ENCODE measurements at regions not wholly inside any gene's neighbourhood (a gene's known extent, or its start where the extent isn't known, plus 50 kb on each side); places are given as distances from the start of the nearest gene placed in this dataset.
A peak's percentile ranks its signal among the peaks of the same experiment; 100 is the strongest.

DNA sequence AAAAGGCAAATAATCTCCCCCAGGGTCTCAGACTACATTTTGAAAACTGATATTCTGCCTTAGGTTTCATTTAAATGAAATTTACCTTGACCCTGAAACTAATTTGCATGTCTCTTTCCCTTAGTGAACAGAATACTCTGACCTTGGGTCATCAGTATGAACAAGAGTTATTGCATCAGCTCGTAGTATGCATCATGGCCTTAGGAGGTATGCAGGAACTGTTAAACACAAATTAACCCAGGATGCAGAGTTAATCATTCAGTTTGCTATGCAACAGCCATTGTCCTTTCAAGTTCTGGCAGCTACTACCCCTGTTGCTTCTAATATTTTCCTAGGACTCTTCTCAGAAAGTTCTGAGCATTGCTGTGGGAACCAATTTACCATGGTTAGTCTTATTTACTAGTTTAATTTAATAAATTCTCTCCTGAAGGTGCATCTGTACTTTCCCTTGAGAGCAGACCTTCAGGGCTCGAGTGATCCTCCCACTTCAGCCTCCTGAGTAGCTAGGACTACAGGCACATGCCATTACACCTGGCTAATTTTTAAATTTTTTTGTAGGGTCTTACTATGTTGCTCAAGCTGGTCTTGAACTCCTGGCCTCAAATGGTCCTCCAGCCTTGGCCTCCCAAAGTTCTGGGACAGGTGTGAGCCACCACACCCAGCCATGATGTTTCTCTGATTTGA, 126.7 kb downstream of the TTC6 start:
- H3K4me3 ChIP-seq (ENCODE audit: low read depth, low read length) = no peak overlapping the region
- no peaks in the 10 kb centered on the region for H3K36me3 ChIP-seq (ENCODE audit: control insufficient read depth, insufficient read depth, low read length)
- TF ChIP-seq, protein P1, sequence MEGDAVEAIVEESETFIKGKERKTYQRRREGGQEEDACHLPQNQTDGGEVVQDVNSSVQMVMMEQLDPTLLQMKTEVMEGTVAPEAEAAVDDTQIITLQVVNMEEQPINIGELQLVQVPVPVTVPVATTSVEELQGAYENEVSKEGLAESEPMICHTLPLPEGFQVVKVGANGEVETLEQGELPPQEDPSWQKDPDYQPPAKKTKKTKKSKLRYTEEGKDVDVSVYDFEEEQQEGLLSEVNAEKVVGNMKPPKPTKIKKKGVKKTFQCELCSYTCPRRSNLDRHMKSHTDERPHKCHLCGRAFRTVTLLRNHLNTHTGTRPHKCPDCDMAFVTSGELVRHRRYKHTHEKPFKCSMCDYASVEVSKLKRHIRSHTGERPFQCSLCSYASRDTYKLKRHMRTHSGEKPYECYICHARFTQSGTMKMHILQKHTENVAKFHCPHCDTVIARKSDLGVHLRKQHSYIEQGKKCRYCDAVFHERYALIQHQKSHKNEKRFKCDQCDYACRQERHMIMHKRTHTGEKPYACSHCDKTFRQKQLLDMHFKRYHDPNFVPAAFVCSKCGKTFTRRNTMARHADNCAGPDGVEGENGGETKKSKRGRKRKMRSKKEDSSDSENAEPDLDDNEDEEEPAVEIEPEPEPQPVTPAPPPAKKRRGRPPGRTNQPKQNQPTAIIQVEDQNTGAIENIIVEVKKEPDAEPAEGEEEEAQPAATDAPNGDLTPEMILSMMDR (IDR thresholded peaks at IDR 0.05; ENCODE audit: insufficient read depth, low read length, poor library complexity, severe bottlenecking) = no peak
- peak; percentile 73 for DNase-seq (ENCODE audit: low read depth)
- H3K27me3 ChIP-seq (ENCODE audit: control insufficient read depth, insufficient read depth, low read length) = no peaks in the 10 kb centered on the region

DNA sequence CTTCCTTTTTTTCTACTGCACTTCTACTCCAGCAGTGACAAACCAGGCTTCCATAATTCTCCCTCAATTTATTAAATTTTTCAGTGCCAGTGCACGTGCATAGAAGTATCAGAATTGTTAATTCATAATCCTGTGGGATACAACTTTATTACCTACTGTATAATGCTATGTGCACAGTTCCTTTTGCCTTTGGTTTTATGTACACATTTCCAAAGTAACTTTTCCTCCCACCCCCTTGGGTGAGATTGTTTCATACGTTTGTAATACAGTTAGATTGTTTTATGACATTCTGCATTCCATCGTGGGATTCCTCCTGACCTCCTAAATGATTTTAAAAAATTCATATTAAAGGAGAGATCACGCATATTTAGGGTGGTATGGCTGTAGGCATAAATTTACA, 128.1 kb downstream of the TTC6 start:
- H3K36me3 ChIP-seq (ENCODE audit: control insufficient read depth, insufficient read depth, low read length) = no peaks in the 10 kb centered on the region
- H3K27me3 ChIP-seq (ENCODE audit: control insufficient read depth, insufficient read depth, low read length) = no peaks in the 10 kb centered on the region
- TF ChIP-seq, protein P1 (IDR thresholded peaks at IDR 0.05; ENCODE audit: insufficient read depth, low read length, poor library complexity, severe bottlenecking) = no peak
- no peak for DNase-seq (ENCODE audit: low read depth)
- H3K4me3 ChIP-seq (ENCODE audit: low read depth, low read length) = no peak overlapping the region

DNA sequence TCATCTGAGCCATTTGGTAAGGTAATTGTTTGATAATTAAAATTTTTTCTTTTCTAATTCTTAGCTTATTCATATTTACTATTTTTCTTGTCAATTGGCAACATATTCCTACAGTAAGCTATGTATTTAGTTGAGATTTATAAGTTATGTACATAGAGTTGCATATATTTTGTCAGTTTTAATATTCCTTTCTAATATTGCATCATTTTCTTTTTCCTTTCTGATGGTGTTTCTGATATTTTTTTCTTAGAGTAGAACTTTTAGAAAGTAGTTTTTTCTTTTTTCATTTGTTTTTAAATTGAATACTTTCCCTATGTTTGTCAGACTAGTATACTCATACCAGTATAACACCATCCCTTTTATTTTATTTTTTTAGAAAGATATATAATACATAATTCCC, 131.3 kb downstream of the TTC6 start:
- Histone ChIP-seq H3K36me3 (ENCODE audit: control insufficient read depth, insufficient read depth, low read length) (no peaks in the 10 kb centered on the region), H3K27me3 (ENCODE audit: control insufficient read depth, insufficient read depth, low read length) (no peaks in the 10 kb centered on the region), H3K4me3 (ENCODE audit: low read depth, low read length) (no peak overlapping the region)
- no peak for DNase-seq (ENCODE audit: low read depth)
- TF ChIP-seq, protein P1 (IDR thresholded peaks at IDR 0.05; ENCODE audit: insufficient read depth, low read length, poor library complexity, severe bottlenecking) = no peak

DNA sequence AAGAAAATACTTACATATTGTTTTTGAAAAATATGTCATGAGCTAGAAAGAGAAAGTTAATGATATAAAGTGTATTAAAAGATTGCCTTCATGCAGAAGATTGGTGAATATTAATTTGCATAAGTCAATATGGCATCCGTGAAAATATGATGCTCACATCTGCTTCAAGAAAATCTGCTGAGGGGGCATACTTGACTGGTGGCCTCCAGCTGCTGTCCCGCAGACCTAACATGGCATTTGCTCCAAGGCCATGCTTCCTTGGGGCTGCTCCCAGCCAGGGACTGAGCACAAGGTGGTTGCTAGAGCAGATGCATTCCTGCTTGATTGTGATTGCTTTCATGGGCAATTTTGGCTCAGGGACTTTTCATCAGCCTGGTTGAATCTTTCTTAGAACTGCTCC, 133.8 kb downstream of the TTC6 start:
- H3K4me3 ChIP-seq (ENCODE audit: low read depth, low read length) = no peak overlapping the region
- DNase-seq (ENCODE audit: low read depth) = no peak
- TF ChIP-seq, protein P1 (IDR thresholded peaks at IDR 0.05; ENCODE audit: insufficient read depth, low read length, poor library complexity, severe bottlenecking) = no peak
- H3K27me3 ChIP-seq (ENCODE audit: control insufficient read depth, insufficient read depth, low read length) = no peaks in the 10 kb centered on the region
- H3K36me3 ChIP-seq (ENCODE audit: control insufficient read depth, insufficient read depth, low read length) = no peaks in the 10 kb centered on the region

DNA sequence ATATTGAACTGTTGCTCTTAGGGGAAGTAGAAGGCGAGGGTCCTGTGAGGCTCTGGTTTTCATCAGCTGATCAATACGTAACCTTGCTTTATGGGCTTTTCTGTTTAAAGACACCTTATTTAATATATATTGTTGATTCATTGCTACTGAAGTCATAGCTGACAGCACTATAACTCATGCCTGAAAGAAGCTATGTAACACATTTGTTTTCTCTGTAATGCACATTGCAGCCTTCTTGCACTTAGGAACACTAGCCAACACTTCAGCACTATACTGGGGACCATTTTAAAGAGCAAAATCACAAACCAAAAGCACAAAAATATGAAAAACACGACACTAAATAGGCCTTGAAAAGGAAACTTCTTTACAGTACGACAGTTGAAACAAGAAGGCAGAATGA, 135.7 kb downstream of the TTC6 start:
- Histone ChIP-seq H3K36me3 (ENCODE audit: control insufficient read depth, insufficient read depth, low read length) (no peaks in the 10 kb centered on the region), H3K27me3 (ENCODE audit: control insufficient read depth, insufficient read depth, low read length) (no peaks in the 10 kb centered on the region), H3K4me3 (ENCODE audit: low read depth, low read length) (no peak overlapping the region)
- DNase-seq (ENCODE audit: low read depth) = no peak
- TF ChIP-seq, protein P1 (IDR thresholded peaks at IDR 0.05; ENCODE audit: insufficient read depth, low read length, poor library complexity, severe bottlenecking) = no peak

DNA sequence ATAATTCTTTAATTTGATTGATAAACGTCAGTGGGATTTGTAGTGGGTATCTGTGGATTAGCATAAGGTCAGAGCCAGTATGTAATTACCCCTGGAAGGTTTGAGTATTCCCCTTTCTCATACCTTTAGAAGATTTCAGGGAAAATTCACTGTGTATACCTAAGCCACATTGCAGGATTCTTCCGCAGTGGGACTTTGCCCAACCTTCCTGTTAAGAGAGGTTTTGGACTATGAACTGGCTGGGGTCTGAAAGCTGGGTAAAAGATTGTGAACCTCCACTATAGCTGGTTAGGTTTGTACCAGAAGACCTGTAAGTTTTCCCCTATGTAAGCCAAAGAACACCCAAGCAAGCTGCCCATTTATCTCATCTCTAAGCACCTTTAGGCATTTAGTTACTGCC, 150.2 kb downstream of the TTC6 start:
- no peak for DNase-seq (ENCODE audit: low read depth)
- no peaks in the 10 kb centered on the region for H3K36me3 ChIP-seq (ENCODE audit: control insufficient read depth, insufficient read depth, low read length)
- TF ChIP-seq, protein P1 (IDR thresholded peaks at IDR 0.05; ENCODE audit: insufficient read depth, low read length, poor library complexity, severe bottlenecking) = no peak
- H3K27me3 ChIP-seq (ENCODE audit: control insufficient read depth, insufficient read depth, low read length) = no peaks in the 10 kb centered on the region
- no peak overlapping the region for H3K4me3 ChIP-seq (ENCODE audit: low read depth, low read length)

All from kidney epithelial cell (primary cell).